GM18861 (cell line): ENCODE measurements at regions not wholly inside any gene's neighbourhood (a gene's known extent, or its start where the extent isn't known, plus 50 kb on each side); places are given as distances from the start of the nearest gene placed in this dataset.

Experiments used
- ATAC-seq: cut with Tn5 transposase; IDR thresholded peaks from one replicate; pipeline ENCODE4 v1.9.1; 2021; ENCODE audit not compliant: unreplicated experiment

DNA sequence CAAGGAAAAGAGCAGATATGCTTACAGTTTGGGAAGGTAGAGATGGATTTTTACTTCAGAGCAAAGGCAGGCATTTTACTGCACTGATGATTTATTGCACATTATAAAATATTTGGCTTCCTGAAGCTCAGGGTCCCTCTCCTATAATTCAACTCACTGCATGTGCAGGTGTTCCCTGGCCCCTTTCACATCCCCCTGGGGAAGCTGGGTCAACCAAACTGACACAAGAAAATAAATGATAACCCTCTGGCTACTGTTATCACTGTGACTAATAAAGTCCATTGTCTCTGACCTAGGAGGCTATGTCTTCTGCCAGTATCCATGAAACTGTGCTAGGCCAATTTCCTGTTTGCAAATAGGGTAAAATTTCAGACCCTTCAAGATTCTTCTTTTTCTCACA lies 163.1 kb downstream of the ARL6IP6 start:
- ATAC-seq = no peak

DNA sequence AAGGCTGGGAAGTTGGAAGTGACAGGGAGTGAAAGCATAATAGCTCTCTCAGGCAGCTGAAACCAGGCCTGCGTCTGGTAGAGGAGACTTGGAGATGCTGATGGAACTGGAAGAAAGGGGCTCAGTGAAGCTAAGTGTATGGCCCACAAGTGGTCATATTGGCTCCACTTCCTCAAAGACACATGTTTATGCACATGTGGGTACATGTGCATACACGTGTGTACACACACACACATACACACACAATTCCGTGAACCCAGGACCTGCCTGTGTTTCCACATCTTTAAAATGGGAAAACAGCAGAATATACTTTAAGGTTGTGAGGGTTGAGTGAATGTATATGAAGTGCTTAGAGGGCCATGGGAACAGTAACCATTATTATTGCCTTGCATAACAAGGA lies 160.9 kb downstream of the ARL6IP6 start:
- ATAC-seq = no peak

DNA sequence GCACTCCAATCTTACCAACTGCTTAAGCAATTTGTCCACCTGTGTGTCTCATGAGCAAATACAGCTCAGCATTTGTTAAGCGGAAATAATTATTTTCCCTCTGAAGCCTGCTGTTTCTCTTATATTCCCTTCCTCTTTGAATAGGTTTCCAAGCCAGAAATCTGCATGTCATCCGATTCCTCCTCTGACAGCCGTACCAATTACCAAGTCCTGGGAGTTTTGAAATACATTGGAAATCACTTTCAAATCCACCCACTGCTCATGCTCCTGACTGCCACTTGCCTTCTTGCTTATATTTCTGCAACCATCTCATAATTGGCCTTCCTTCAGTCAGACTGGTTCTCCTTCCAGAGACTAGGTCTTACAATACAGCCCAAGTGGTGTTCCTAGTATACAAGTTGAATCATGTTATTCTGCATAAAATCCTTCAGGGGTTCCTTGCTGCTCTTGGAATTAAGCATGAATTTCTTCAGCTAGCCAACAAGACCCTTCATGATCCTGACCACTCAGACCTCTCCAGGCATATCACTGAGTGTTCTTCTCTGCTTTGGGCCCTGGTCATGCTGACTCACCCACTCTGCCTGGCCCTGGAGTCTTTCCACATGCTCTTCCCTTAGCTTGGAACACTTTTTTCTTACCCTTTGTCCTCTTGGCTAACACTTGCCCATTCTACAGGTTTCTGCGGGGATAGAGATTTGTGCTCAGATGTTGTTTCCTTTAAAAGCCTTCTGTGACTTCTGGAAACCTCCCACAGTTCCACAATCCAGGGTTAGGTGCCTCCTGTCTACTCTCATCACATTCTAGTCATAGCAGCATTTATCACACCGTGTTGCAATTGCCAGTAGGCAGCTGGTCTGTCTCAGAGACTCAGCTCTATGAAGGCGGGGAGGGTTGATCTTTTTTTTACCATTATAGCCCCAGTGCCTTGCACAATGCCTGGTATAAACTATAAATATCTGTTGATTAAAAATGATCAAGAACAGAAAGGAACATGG lies 157.6 kb downstream of the ARL6IP6 start:
- ATAC-seq = no peak

DNA sequence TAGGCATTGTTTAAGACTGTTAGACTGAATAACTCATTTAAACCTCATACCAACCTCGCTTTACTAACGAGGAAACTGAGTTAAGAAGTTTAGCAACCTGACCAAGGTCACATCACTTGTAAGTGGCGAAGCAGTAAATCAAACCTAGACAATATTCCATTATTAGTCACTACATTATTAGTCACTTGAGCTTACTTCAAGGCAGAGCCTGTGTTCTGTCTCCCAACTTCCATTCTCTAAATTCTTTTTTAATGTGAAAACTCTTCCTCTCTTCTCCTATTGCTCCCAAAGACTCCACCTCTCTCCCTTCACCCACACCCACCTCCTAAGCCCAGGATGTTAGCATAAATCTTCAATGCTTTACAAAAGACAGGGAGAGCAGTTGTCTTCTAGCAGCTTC lies 156.5 kb downstream of the ARL6IP6 start:
- no peak for ATAC-seq

DNA sequence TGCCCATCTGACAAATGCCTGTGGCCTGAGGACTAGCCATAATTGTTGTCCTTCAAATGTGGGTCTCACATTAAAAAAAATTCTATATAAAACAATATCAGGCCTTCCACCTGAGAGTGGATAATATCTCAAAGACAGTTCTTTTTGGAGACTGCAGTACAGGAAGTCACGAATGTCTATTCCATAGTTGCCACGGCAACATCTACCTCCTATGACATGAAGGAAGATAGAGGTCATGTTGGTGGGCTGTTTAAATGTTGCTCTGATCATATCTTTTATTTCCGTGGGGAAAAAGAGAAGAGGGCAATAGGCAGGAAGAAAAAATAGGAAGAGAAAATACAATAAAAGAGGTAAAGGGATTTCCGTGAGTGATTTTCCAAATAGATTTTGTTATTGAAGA lies 151.8 kb downstream of the ARL6IP6 start:
- ATAC-seq = no peak

DNA sequence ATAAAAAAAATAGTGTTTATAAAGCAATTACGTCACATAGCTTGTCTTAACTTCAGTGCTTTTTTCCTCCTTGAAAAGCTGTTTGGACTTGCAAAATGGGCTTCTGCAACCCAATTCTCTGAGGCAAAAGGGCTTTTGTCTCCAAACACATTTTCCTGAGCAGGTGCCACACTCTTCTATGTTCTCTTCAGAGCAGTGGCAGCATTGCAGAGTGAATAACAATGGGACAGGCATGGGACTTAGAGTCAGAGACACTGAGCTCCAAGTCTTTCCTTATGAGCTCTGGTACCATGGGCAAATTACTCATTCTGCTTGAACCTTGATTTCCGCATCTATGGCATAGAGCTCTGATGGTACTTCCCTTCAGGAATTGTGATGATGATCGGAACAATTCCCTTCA lies 149.0 kb downstream of the ARL6IP6 start:
- no peak for ATAC-seq

DNA sequence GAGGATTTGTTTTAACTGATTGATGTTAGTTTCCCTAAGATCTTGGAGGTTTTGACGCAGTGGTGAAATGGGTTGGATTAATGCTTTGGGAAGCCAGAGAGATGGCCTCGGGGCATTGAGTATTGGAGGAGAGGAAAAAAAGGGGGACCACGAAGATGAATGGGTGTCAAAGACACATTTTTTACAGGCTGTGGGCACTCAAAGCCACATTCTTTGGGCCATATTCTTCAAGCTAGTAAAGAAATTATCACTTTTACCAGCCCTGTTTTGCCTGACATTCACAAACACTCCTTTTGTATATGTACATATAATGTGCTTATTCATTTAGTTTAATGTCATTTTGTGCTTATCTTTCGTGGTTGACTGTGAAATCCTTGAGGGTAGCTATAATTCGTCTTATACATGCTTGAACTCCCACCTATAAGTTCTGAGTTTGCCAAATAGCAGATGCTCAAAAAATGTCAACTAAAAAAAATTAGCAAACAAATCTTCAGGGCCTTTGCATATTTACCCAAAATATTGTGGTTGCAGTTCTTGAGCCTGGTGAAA lies 146.3 kb downstream of the ARL6IP6 start:
- no peak for ATAC-seq

DNA sequence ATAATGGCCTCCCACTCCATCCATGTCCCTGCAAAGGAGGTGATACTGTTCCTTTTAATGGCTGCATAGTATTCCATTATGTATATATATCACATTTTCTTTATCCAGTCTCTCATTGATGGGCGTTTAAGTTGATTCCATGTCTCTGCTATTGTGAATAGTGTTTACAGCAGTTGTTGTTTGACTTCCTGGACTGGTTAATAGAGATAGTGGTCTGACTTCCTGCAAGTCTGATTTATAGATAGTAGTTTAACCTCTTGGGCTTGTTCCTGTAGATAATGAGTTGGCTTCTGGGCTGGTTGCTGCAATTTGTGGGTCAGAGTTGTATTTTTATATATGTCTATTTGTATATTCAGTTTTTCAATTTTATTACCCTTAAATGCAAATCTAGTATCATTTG lies 145.4 kb downstream of the ARL6IP6 start:
- ATAC-seq = no peak

DNA sequence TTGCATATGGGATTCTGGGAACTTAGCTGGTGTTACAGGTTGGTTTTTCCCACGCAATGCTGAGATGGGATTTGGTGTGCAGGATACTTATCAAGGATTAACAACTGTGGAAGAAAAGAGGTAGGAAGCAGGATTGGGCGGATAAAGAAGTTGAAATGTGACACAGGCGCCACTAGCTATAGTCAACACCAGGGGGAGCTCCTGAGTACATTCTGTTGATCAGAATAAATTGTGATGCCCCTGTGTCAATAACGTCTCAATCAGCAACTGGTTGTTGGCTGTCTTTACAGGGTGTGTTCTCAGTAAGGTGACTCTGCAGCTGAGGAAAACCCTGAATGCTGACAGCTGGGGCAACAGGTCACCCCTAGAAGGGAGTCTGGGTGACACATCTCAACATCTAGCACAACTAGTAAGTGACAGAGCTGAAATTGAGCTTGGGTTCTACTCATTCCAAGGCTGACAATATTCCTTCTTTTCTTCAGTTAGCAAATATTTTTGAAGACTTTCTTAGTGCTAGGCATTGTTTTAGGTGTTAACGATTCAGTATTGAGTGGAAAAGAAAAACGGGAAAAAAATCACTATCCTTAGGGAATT lies 143.0 kb downstream of the ARL6IP6 start:
- ATAC-seq = no peak

DNA sequence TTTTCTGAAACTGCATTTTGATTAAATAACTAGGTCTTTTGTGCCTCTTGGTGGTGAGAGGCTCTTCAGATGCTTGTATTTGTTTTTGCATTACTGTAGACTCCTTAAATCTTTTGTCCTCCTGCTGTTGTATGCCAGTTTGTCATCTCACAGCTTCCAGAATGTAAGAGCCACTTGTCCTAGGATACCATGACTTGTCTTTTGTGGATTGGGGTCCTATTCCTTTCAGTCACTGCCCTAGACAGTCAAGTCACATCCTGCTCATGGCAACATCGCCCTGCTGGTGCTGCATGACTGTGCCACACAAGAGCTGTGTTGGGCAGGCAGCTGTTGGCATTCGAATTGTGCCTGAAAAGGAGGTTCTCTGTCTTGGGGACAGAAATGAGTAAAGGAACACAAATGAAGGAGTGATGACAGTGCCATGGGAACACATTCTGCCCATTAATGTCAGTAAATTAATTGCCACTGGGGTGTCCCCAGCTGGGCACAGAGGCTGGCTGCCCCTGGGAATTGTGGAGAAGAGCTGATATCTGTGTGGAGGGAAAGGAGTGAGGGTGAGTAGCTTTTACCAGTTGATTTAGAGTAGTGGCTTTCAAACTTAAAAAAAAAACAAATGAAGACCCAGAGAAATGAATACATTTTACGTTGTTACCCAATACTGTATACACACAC lies 140.3 kb downstream of the ARL6IP6 start:
- no peak for ATAC-seq

DNA sequence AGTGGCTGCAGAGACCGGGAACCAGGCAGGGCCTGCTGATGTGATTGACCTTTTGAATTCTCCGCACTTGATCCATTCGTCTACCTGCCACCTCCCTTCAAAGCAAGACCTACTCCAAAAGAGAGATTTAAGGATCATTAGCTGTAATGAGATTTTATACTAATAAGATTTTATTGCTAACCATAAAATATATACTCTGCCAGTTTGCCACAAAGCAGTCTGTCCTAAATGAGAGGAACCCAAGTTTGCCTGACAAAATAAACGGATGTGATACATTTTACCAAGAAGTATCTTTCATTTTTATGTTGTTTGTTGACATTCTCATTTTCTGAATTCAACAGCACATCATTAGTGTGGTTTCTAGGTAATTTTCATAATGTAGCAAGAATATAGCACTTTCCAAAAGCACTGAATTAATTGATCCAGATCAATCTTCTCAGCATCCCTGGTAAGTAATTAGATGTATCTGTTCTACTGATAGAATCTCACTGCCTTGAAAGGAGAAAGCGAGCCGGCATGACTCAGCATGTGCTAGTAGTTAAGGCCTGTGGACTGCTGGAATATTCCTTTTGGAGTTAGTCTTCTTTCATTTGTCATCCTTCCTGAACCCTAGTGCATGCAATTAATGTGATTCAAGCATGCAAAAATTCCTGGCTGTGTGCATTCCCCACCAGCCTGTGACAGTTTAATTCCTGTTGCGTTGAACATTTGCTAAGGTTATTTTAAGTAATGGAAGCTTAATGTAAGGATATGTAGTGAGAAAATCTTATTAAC lies 128.5 kb downstream of the ARL6IP6 start:
- ATAC-seq = no peak

DNA sequence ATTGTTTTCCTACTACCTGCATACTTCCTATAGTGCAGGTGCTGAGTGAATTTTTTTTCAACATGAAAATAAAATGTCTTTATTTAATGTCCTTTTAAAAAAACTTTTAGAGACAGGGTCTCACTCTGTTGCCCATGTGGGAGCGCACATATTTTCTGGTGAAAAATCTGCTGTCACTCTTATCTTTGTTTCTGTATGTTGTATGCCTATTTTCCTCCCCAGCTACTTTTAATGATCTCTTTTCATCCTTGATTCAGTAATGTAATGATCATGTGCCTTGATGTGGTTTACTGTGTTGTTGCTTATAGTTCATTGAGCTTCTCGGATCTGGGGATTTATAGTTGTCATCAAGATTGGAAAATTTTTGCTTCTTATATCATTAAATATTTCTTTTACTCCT lies 117.3 kb downstream of the ARL6IP6 start:
- no peak for ATAC-seq

DNA sequence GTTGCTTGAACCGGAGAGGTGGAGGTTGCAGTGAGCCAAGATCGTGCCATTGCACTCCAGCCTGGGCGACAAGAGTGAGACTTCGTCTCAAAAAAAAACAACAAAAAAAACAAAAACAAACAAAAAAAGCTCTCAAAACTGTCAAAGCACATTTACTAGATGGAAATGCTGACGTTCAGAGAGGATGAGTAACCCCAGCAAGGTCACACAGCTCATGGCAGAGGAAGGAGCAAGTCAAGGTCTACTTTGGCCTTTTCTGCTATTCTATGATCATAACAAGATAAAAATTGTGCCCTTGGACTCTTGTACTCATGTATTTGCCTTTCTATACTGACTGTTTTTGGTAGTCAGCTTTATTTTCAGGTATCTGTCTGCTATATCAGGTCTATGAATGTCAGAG lies 109.5 kb downstream of the ARL6IP6 start:
- no peak for ATAC-seq

DNA sequence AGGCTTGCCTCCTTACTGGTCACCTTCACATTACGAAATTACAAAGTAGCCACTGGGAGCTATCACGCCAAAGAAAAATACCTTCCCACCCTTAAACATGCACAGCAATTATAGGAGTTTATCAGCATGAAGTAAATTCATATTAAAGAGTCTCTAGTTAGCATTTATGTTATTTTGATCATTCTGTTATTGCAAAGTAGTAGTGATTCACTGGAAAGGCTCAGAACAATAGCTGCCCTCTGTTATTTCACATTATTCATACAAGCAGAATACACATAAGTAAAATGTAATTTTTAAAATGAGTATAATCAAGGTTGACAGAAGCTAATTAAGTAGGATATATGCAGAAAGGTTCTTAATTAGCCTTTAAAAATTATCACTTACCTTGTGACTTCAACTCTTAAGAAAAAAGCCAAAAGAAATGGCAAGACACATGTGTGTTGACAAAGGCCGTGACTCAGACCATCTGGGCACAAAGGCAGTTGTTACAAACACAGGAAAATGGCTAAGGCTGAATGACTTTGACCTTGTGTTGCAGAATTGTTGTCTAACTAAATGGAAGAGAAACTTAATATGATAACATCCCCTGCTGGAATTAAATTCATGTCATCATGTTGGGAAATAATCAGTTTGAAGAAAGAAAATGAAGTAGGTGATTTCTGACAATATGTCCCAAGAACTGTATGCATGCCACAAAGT lies 108.3 kb downstream of the ARL6IP6 start:
- ATAC-seq = no peak

DNA sequence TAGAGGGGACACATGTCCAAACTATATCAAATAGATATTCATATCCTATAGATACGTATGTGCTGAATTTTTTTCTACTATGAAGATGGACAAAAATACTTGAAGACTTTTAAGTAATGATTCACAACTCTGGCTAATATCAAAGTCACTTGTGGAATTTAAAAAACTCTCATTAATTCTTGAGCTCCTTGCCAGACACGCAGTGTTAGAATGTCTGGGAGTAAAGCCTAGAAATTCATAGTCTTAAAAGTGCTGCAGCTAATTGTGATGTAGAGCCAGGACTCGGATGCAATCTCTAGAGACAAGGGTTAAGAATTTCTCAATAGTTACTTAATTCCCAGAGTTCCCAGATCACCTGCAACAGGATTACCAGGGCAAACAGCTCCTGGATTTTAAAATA lies 107.4 kb downstream of the ARL6IP6 start:
- ATAC-seq = no peak

DNA sequence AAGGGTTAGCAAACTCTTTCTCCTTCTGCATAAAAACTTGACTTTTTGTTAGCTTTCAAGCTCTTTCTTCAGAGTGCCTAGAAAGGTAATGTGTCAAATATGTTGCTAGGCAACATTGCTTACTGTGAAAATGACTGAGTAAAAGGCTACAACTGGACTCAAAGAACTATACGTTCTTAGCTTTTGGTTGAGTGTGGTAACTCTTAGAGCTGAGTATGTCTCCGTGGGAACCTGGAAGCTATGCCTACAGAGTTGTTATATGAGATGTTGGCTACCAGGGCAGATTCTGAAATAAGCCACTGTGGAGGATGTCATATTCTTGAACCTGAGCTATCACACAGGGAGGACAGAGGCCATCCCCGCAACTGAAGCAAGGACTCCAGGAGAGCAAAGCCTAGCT lies 105.5 kb downstream of the ARL6IP6 start:
- ATAC-seq = no peak

DNA sequence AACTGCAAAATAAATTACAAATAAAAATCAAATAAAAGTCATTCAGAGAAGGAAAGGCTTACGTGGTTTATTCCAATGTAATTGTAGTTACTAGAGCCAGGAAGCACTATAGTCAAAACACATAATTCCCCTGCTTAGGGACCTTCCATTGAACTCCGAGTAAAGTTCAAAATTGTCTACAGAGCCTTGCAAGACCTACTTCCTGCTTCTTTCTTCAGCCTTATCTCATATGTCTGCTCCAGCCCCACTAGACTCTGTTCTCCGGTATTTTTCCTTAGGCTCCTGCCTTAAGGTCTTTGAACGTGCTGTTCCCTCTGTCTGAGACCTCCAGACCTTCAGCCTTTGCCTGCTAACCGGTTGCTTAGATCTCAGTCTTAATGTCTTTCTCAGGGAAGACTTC lies 104.3 kb downstream of the ARL6IP6 start:
- ATAC-seq = no peak

DNA sequence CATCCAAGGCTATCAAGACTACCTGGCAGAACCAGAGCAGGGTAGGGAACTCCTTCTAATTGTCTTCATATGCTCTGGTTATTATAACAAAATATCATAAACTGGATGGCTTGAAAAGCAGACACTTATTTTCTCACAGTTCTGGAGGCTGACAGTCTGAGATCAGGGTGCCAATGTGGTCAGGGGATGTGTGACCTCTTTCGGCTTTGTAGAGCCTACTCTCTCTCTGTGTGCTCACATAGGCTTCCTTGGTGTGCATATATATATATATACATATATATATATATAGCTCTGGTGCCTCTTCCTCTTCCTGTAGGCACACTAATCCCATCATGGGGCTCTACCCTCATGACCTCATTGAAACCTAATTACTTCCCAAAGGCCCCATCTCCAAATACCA lies 101.6 kb downstream of the ARL6IP6 start:
- no peak for ATAC-seq

DNA sequence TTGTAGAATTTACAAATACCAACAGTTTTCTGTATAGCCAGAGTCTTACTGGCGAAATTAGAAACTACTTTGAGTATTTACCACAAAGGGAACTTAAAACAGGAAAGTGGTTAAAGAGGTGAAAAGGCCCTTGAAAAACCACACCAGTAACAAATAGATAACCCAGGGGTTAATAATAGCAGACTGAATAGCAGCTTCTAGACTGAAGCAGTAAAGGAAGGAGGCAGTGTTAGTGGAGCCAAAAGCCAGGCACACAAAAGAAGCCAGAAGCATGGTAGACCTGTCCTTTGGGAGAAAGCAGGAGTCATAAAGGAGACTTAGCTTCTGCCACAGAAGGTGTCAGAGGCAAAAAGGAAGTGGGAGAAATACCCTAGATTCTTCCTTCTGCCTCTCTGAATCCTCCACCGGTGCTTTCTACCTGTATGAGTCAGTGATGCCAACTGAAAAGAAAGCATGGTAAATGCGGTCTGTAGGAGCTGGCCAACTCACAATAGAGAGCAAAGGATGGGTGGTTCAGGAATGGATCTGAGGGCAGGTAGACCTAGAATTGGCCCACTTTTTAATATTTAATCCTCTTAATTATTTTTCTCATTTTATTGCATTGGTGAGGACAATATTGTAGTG lies 97.3 kb downstream of the ARL6IP6 start:
- no peak for ATAC-seq

DNA sequence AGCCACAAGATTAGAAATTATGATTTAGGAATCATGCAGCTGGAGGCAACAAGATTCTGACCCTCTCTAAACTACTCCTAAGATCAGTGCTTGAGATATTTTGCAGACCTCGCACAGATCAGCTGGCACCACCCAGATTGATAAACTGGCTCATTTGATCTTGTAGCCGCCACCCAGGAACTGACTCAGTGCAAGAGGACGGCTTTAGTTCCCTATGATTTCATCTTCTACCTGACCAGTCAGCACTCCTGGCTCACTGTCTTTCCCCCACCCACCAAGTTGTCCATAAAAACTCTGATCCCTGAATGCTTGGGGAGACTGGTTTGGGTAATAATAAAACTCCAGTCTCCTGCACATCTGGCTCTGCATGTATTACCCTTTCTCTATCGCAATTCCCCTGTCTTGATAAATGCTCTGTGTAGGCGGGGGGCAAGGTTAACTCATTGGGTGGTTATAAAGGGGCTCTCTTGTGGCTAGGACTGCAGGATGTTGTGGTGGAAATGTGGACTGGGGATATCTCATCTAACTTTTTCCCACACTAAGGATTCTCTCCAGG lies 96.1 kb downstream of the ARL6IP6 start:
- no peak for ATAC-seq
